ENCODE measurements at regions not wholly inside any gene's neighbourhood (a gene's known extent, or its start where the extent isn't known, plus 50 kb on each side); places are given as distances from the start of the nearest gene placed in this dataset.

DNA sequence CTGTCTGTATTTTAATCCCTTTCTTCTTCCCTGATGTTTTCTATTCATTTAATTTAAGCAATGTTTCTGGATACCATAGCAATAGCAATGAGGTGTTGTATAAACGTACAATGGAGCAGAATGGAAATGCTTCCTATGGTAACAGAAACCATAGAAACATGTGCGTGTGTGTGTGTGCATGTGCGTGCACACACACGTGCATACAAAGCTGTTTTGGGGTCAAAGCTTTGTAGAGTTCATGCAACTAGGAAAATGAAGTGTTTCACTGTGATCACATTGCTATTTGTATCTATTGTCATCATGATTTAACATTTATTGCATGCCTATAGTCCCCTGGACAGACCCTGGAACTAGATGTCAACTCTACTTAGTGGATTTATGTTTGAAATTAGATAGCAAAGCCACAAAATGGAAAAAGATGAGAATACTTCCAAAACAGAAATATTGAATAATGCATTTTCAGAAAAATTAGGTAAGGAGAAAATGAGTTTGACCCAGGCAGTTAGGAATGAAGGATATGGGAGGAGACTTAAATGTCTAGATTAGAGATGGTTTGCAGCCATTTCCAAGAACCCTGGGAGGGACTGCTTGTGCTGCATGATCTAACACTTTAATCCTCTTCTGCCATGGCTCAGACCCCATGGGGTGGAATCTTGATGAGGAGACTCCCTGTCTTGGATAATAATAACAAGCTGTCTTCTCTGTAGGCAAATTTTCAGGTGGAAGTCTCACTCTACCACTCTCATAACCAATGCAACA lies 124.4 kb downstream of the TRMT11 start:
- TF ChIP-seq, protein P1, sequence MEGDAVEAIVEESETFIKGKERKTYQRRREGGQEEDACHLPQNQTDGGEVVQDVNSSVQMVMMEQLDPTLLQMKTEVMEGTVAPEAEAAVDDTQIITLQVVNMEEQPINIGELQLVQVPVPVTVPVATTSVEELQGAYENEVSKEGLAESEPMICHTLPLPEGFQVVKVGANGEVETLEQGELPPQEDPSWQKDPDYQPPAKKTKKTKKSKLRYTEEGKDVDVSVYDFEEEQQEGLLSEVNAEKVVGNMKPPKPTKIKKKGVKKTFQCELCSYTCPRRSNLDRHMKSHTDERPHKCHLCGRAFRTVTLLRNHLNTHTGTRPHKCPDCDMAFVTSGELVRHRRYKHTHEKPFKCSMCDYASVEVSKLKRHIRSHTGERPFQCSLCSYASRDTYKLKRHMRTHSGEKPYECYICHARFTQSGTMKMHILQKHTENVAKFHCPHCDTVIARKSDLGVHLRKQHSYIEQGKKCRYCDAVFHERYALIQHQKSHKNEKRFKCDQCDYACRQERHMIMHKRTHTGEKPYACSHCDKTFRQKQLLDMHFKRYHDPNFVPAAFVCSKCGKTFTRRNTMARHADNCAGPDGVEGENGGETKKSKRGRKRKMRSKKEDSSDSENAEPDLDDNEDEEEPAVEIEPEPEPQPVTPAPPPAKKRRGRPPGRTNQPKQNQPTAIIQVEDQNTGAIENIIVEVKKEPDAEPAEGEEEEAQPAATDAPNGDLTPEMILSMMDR (IDR thresholded peaks at IDR 0.05; ENCODE audit: insufficient read depth, missing control alignments): no peak
- DNase-seq (ENCODE audit: insufficient read length, low spot score): no peak
- no peak for FAIRE-seq

GRCh38 chr6:126111327-126111726 lies 125.0 kb downstream of the TRMT11 start:
- TF ChIP-seq, protein P1 (IDR thresholded peaks at IDR 0.05; ENCODE audit: insufficient read depth, missing control alignments): no peak
- DNase-seq (ENCODE audit: insufficient read length, low spot score) (no peak), FAIRE-seq (no peak)

DNA sequence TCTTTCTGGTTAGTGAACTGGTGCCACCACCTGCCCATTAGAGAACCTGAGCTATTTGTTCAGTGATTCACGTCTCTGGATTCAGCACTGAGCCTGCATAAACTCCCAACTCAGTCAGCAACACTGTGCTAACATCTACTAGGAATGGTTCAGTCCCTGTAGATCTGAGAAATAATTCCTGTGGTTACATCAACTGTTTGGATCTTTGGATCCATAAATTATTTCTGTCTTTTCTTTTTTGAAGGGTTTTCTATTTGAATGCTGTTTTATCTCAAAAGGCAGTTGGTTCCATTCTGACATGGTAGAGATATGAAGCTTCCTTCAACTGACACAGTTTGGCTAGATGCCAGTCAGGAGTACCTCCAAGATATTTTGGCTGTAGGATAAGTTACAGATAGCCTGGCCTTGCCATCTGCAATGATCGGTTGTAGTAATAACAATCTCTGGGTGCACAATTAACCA lies 125.9 kb downstream of the TRMT11 start:
- FAIRE-seq (no peak), DNase-seq (ENCODE audit: insufficient read length, low spot score) (no peak)
- TF ChIP-seq, protein P1 (IDR thresholded peaks at IDR 0.05; ENCODE audit: insufficient read depth, missing control alignments): no peak

DNA sequence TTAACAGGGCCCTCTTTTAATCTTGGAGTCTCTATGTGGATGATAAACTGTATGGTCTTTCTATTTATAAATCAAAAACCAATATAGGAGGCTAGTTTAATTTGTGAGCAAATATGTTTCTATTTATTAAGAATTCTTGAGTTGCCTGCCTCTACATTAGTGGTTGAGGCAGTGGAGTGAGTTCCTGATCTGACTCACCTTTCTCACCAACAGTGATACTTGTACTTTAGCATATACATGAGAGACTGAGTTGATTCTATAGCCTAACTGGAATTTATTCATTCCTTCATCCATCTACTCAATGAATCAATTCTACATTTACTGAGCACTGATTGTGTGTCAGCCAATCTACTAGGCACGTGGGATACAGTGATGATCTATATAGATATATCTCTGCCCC lies 126.9 kb downstream of the TRMT11 start:
- no peak for FAIRE-seq

GRCh38 chr6:126117251-126117650 lies 130.9 kb downstream of the TRMT11 start:
- FAIRE-seq (no peak), DNase-seq (ENCODE audit: insufficient read length, low spot score) (no peak)
- TF ChIP-seq, protein P1 (IDR thresholded peaks at IDR 0.05; ENCODE audit: insufficient read depth, missing control alignments): no peak

More for the DNA sequence above, 126.9 kb downstream of the TRMT11 start:
- TF ChIP-seq, protein P1 (IDR thresholded peaks at IDR 0.05; ENCODE audit: insufficient read depth, missing control alignments): no peak
- no peak for DNase-seq (ENCODE audit: insufficient read length, low spot score)

- FAIRE-seq (no peak), DNase-seq (ENCODE audit: insufficient read length, low spot score) (no peak)
- TF ChIP-seq, protein P1 (IDR thresholded peaks at IDR 0.05; ENCODE audit: insufficient read depth, missing control alignments): no peak
Observed at GRCh38 chr6:126118058-126118755, 131.9 kb downstream of the TRMT11 start.

DNA sequence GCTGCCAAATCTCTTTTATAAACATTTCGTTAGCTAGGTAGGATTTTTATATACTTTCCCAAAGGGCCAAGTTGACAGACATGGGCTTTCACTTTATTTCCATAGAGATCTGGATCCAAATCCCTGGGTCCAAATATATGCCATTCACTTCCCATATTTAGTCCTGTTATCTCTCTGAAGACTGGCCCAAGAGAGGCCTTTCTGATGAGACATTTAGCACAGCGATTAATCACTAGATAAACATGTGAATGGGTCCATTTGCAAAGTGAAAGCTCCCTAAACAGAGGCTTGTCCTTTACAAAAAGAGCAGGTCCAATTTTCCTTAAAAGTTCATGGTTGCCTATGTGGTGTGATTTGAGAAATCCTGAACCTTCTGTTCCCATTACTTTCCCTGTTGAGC lies 132.6 kb downstream of the TRMT11 start:
- TF ChIP-seq, protein P1 (IDR thresholded peaks at IDR 0.05; ENCODE audit: insufficient read depth, missing control alignments): no peak
- no peak for DNase-seq (ENCODE audit: insufficient read length, low spot score)
- no peak for FAIRE-seq

All from D721Med (cell line).